NCI-H128 (cell line): ENCODE measurements at regions not wholly inside any gene's neighbourhood (a gene's known extent, or its start where the extent isn't known, plus 50 kb on each side); places are given as distances from the start of the nearest gene placed in this dataset.

ENCODE experiments used
- DNase-seq: peaks from one replicate; lab custom pipeline; 2025; ENCODE audit not compliant: unreplicated experiment; lab: John Stamatoyannopoulos, UW

DNA sequence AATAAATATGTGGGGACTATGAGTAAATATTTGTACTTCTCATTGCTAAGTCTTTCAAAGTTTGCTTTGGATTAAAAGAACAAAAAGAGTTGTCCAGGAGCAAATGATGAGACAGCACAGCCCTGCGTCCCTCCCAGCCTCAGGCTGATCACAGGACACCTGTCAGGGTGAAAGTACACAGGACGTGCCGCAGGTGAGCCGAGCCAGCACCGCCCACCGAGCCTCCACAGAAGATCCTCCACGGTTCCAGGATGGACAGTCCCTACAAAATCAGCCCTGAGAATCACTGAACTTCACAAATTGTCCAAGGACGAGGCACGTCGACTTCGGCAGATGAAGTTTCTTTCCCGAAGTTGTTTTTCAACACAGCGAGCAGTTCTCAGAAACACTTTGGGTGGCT, 661.5 kb downstream of the BRD1 start:
- no peak for DNase-seq

DNA sequence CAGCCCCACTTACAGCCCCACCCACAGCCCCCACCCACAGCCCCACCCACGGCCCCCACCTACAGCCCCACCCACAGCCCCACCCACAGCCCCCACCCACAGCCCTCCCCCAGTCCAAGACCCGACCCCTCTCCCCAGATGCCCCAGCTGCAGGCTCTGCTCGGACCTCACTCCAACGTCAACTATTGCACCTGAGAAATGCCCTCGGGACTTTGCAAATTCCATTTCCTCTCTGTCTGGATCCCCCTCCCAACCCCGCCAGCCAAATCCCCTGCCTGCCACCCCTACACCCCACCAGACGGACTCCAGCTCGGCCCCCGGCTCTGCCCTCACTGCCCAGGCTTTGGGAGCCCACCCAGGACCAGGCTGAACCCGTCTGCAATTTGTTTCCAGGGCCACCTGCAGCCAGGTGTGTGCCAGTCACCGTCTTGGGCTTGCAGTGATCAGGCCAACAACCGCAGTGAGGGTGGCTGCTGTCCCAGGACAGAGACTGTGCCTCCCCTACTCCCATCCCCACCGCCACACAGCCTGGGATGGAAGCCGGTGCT, 662.8 kb downstream of the BRD1 start:
- no peak for DNase-seq

GRCh38 chr22:49163960-49164690, 663.5 kb downstream of the BRD1 start:
- DNase-seq = no peak

GRCh38 chr22:49163258-49163959, 664.3 kb downstream of the BRD1 start:
- no peak for DNase-seq

- DNase-seq = no peak
These were observed 664.8 kb downstream of the BRD1 start for GRCh38 chr22:49162841-49163240.

DNA sequence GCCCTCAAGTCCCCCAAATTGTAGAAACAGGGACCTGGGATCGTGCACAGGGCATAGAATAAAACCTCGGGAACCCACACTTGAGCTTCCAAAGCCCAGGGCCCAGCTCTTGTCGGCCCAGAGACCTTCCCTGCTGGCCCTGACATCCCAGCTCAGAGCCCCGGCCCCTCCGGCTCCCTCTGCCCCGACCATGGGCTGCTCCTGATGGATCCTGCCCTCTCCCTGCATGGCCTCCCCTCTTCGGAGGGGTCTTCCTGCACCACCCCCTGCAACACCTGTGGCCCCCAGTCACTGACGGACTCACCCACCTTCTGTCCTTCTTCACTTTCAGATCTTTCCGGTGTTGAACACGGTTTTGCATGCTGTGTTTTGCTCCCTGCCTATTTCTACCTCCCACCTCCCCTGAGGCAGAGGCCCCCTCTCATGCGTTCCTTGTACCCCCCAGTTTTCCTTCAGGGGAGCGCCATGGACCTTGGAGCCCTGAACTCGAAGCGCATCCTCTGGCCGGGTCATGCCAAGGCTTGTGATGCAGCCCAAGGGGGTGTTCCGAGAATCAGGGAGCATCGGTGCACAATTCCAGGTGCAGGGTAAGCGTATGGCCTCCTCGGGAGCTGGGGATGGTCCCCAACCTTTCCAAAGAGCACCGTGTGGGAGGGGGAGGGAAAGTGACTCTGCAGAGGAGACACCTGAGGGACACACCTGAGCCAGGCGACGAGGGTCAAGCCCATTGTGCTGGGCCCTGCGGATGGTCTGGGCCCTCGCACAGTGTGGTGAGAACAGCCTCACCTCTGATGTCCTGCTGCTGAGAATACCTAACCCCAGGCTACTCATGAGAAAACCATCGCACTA, 666.4 kb downstream of the BRD1 start:
- no peak for DNase-seq

- no peak for DNase-seq
These were observed 667.2 kb downstream of the BRD1 start for GRCh38 chr22:49160261-49161001.

GRCh38 chr22:49159711-49160110, 668.0 kb downstream of the BRD1 start:
- DNase-seq = no peak

GRCh38 chr22:49158741-49159564, 668.7 kb downstream of the BRD1 start:
- DNase-seq = no peak

GRCh38 chr22:49157529-49158339, 669.9 kb downstream of the BRD1 start:
- DNase-seq = no peak

DNA sequence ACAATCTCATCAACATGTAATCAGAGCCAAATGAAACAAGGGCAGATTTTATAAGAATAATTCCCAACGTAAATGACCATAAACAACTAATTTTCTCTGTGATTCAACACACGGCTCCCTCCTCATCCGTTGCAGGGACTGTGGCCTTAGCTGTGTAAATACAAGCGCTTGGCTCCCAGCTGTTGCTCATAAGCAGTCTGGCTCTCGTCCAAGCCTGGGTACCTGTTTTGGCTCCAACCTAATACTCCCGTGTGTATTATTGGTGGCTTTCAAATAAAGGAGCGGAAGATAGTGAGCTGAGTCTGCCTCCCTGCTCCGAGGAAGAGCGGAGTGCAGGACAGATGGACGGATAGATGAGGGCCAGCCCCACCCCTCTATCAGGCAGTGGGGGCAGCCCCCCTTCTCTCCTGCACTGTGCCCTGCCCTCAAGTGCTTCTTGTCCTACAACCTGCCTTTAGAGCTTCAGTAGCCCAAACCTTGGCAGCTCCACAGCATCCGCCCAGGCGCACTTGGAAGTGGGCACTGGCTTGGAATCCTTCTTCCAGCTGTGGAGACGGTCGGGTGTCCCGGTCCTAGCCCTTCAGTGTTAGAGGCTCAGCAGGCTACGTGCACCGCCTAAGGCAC, 670.9 kb downstream of the BRD1 start:
- peak; percentile 82 for DNase-seq

DNA sequence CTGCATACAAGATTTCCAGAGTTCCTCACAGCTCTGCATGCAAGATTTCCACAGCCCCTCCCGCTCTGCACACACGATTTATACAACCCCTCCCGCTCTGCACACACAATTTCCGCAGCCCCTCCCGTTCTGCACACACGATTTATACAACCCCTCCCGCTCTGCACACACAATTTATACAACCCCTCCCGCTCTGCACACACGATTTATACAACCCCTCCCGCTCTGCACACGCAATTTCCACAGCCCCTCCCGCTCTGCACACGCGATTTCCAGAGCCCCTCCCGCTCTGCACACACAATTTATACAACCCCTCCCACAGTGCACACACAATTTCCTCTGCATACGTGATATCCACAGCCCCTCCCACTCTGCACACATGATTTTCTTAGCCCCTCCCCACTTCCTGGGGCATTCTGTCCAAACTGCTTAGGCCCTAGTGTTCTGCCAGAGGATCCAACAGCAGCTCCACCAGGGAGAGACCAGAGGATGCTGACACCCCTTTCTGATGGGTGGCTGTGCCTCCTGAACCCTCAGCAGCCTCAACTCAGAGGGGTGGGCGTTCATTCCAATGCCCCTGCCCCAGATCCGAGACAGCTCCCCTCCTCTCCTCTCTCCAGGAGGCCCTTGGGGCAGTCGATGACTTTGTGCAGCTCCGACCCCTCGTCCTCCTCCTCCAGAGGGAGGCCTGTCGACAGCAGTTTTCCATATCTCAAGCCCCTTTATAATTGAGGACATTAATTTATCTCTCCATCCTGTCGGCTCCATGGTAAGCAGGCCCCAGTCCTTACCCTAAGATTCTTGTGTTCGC, 671.7 kb downstream of the BRD1 start:
- no peak for DNase-seq

DNA sequence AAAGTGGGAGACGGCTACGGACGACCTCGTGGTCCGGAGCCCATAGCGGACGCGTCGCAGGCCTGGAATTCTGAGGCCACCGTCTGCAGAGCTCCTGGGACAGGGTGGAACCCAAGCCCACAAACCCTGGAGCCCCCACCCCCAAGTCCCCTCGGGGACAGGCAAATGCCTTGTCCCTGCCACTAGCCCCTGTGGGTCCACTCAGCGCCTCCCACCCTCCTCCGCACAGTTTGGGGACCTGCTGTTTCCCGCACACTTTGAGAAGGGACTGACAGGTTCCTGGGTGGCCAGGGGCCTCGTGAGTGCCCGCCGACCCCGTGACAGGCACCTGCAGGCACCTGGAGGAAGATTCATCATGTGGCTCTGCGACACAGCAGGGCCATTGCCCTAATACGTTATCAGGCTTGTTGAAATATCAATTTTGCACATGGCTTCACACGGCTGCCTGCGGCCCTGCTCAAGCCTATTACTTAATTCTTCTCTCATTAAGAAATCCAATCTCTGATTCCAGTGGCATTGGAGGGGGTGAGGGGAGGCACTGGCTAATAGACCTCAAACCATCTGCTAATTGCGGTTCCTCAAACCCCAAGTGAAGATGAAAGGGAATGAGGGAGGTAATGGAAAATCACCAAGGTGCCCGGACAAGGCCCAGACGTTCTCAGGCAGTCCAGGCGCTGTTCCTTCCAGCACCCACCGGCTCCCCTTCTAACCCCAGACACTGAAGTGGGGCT, 672.5 kb downstream of the BRD1 start:
- DNase-seq = no peak

GRCh38 chr22:49154433-49154832, 673.2 kb downstream of the BRD1 start:
- DNase-seq = no peak

DNA sequence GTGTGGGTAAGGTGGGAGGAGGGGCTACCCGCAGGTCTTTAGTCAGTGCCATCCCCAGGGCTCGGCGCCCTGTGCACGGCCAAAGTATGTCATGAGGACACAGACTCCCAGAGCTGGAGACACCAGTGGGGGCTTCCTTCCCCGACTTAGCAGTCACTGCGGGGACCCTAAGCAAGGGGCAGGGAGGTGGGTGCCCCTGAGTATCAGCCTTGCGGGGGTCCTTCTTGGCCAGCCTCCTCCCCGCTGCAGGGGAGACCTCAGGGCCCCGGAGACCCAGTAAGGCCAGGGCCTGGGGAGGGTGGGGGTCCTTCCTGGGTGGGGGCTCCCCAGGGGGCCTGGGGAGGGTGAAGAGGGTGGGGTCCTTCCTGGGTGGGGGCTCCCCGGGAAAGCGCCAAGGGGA, 673.8 kb downstream of the BRD1 start:
- DNase-seq = no peak

DNA sequence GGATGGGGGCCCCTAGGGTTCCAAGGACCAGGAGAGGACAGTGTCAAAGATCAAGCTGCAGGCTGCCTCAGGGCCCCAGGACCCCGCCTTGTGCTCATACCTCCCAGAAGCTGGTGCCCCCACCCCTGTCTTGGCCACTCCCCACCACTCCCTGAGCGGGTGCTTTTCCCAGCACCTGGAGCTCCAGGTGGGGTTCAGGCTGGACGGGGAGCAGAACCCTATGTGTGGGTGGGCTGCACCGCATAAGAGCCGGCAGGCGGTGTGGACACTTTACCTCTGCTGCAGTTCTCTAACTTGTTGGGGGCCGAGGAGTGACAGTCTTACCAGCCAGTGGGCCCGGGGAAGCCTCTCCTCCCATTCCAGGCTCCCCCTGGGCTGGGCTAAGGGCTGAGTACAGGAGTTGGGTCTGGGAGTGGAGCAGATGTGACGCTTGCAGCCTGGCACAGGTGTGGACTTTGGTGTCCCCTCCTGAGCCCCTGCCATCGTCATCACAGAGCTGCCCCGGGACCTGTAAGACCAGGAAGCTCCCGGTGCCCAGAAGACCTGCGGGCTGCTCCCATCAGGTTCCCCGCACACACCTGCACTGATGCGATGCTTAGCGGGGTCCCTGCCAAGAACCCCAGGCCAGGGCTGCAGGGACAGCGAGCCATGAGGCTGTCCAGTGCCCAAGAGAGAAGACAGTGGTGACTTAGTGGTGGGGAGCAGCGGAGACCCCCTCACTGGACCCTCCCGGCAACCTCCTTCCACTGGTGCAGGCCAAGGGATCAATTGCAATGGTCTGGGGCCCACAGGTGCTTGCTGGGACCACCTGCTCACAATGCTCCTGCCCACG, 674.5 kb downstream of the BRD1 start:
- DNase-seq = no peak
